ENCODE measurements at regions not wholly inside any gene's neighbourhood (a gene's known extent, or its start where the extent isn't known, plus 50 kb on each side); places are given as distances from the start of the nearest gene placed in this dataset.
"Not testable (repeated sequence)": the region's sequence is repeated elsewhere in the genome, so short reads cannot be mapped to it uniquely, and the experiment has no call there.

- H3K4me3 ChIP-seq (ENCODE audit: low read depth, low read length), result not testable (repeated sequence)
Measured at GRCh38 chr14:27831978-27832377, 934.6 kb upstream of the FOXG1 start.

GRCh38 chr14:27833001-27833400 is 933.6 kb upstream of the FOXG1 start:
- not testable (repeated sequence) for H3K4me3 ChIP-seq (ENCODE audit: low read depth, low read length)

- H3K4me3 ChIP-seq (ENCODE audit: low read depth, low read length), result no peak overlapping the region
- TF ChIP-seq CTCF (IDR thresholded peaks at IDR 0.05; ENCODE audit: borderline replicate concordance, insufficient read depth, low read depth, low read length), result no peak
Measured at GRCh38 chr14:27836386-27836785, 930.2 kb upstream of the FOXG1 start.

GRCh38 chr14:27845241-27845850 is 921.2 kb upstream of the FOXG1 start:
- H3K4me3 ChIP-seq (ENCODE audit: low read depth, low read length), result no peak overlapping the region
- TF ChIP-seq CTCF (IDR thresholded peaks at IDR 0.05; ENCODE audit: borderline replicate concordance, insufficient read depth, low read depth, low read length), result no peak

- no peak overlapping the region for H3K4me3 ChIP-seq (ENCODE audit: low read depth, low read length)
- TF ChIP-seq CTCF (IDR thresholded peaks at IDR 0.05; ENCODE audit: borderline replicate concordance, insufficient read depth, low read depth, low read length), result no peak
Measured at GRCh38 chr14:27845902-27846301, 920.7 kb upstream of the FOXG1 start.

- not testable (repeated sequence) for H3K4me3 ChIP-seq (ENCODE audit: low read depth, low read length)
Measured at GRCh38 chr14:27847480-27847879, 919.1 kb upstream of the FOXG1 start.

GRCh38 chr14:27849193-27849592 is 917.4 kb upstream of the FOXG1 start:
- H3K4me3 ChIP-seq (ENCODE audit: low read depth, low read length), result not testable (repeated sequence)

- no peak for TF ChIP-seq CTCF (IDR thresholded peaks at IDR 0.05; ENCODE audit: borderline replicate concordance, insufficient read depth, low read depth, low read length)
- H3K4me3 ChIP-seq (ENCODE audit: low read depth, low read length), result no peak overlapping the region
Measured at GRCh38 chr14:27862684-27863083, 903.9 kb upstream of the FOXG1 start.

- H3K4me3 ChIP-seq (ENCODE audit: low read depth, low read length), result no peak overlapping the region
- no peak for TF ChIP-seq CTCF (IDR thresholded peaks at IDR 0.05; ENCODE audit: borderline replicate concordance, insufficient read depth, low read depth, low read length)
Measured at GRCh38 chr14:27863166-27863565, 903.4 kb upstream of the FOXG1 start.

Measured in GM12875 (cell line).